ENCODE measurements at regions not wholly inside any gene's neighbourhood (a gene's known extent, or its start where the extent isn't known, plus 50 kb on each side); places are given as distances from the start of the nearest gene placed in this dataset.

- no peak for TF ChIP-seq CTCF (conservative IDR thresholded peaks at IDR 0.05 in 1 of 2, IDR thresholded peaks at IDR 0.05 in 1 of 2; ENCODE audit: extremely low read depth in 1 of 2, insufficient read depth in 1 of 2, low read depth in 1 of 2, low read length in 2 of 2)
- no peak for TF ChIP-seq EZH2 (IDR thresholded peaks at IDR 0.05; ENCODE audit: borderline replicate concordance, low read length)
Measured at GRCh38 chr2:120402067-120402433, 56.1 kb downstream of the INHBB start.
